ENCODE measurements at regions not wholly inside any gene's neighbourhood (a gene's known extent, or its start where the extent isn't known, plus 50 kb on each side); places are given as distances from the start of the nearest gene placed in this dataset.

DNA sequence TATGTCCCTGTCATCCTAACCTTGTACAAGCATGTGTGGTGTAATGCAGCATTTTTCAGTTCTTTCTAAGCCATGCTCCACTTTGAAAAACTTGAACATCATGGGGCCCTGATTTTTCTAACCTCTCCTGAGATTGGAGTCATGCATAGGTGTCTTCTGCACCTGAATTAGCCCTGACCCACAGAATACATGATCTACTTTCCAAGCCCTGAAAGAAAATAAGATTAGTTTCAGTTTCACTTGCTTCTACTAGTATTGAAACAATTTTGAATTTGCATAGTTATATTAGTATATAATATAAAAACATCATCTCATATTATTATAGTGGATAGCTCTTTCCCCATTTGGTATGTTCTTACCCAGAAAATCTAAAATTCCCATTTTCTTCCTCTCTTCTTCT is 178.2 kb downstream of the HS3ST1 start:
- H3K4me3 Mint-ChIP-seq, result no peak overlapping the region
- H3K27me3 Mint-ChIP-seq, result no peaks in the 10 kb centered on the region
- H3K27ac Mint-ChIP-seq, result no peak overlapping the region
- no peak for DNase-seq
- no peaks in the 10 kb centered on the region for H3K4me1 Mint-ChIP-seq
- H3K9me3 Mint-ChIP-seq, result peaks cover 8% of the 10 kb centered on the region
- intact Hi-C loops (cut with micrococcal nuclease), result no loop called here
- no peaks in the 10 kb centered on the region for H3K36me3 Mint-ChIP-seq (ENCODE audit: low read depth)

GRCh38 chr4:11232015-11232414 is 196.7 kb downstream of the HS3ST1 start:
- Mint-ChIP-seq H3K9me3 (peaks cover 4% of the 10 kb centered on the region), H3K4me3 (no peak overlapping the region), H3K27ac (no peak overlapping the region), H3K27me3 (no peaks in the 10 kb centered on the region), H3K36me3 (ENCODE audit: low read depth) (no peaks in the 10 kb centered on the region), H3K4me1 (no peaks in the 10 kb centered on the region)
- DNase-seq, result no peak
- intact Hi-C loops (cut with micrococcal nuclease), result no loop called here

- intact Hi-C loops (cut with micrococcal nuclease), result no loop called here
- Mint-ChIP-seq H3K9me3 (peaks cover 4% of the 10 kb centered on the region), H3K27ac (no peak overlapping the region), H3K27me3 (no peaks in the 10 kb centered on the region), H3K36me3 (ENCODE audit: low read depth) (no peaks in the 10 kb centered on the region), H3K4me1 (no peaks in the 10 kb centered on the region), H3K4me3 (no peak overlapping the region)
- no peak for DNase-seq
Measured at GRCh38 chr4:11230866-11231265, 197.8 kb downstream of the HS3ST1 start.

- Mint-ChIP-seq H3K9me3 (no peaks in the 10 kb centered on the region), H3K4me1 (no peaks in the 10 kb centered on the region), H3K4me3 (no peak overlapping the region), H3K36me3 (ENCODE audit: low read depth) (no peaks in the 10 kb centered on the region), H3K27me3 (no peaks in the 10 kb centered on the region), H3K27ac (no peak overlapping the region)
- DNase-seq, result peak; percentile 7
- intact Hi-C loops (cut with micrococcal nuclease), result no loop called here
Measured at GRCh38 chr4:11228530-11228929, 200.2 kb downstream of the HS3ST1 start.

DNA sequence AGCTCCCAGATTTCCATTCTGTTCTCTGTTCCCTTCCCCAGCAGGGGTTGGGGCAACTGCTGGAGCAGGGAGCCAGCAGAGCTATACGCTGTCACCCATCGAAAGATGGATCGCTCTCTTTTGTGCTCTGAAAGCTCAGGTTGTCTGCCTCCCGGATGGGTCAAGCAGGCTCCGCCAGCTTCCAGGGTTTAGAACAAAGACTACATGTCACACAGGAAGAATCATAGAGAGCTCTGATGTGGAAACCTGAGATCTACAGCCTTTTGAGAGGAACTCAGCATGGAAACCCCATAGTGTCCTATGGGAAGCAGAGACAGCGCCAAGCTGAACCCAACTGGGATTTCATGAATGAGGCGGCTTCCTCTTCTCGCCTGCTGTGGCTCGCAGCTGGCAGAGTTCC is 205.4 kb downstream of the HS3ST1 start:
- H3K4me3 Mint-ChIP-seq, result no peak overlapping the region
- no peaks in the 10 kb centered on the region for H3K9me3 Mint-ChIP-seq
- H3K4me1 Mint-ChIP-seq, result no peaks in the 10 kb centered on the region
- intact Hi-C loops (cut with micrococcal nuclease), result no loop called here
- no peaks in the 10 kb centered on the region for H3K36me3 Mint-ChIP-seq (ENCODE audit: low read depth)
- no peak for DNase-seq
- no peak overlapping the region for H3K27ac Mint-ChIP-seq
- H3K27me3 Mint-ChIP-seq, result no peaks in the 10 kb centered on the region

- Mint-ChIP-seq H3K4me3 (no peak overlapping the region), H3K36me3 (ENCODE audit: low read depth) (no peaks in the 10 kb centered on the region), H3K27ac (no peak overlapping the region), H3K9me3 (no peaks in the 10 kb centered on the region), H3K27me3 (no peaks in the 10 kb centered on the region), H3K4me1 (no peaks in the 10 kb centered on the region)
- DNase-seq, result peak; percentile 8
- intact Hi-C loops (cut with micrococcal nuclease), result no loop called here
Measured at GRCh38 chr4:11218692-11219091, 210.0 kb downstream of the HS3ST1 start.

DNA sequence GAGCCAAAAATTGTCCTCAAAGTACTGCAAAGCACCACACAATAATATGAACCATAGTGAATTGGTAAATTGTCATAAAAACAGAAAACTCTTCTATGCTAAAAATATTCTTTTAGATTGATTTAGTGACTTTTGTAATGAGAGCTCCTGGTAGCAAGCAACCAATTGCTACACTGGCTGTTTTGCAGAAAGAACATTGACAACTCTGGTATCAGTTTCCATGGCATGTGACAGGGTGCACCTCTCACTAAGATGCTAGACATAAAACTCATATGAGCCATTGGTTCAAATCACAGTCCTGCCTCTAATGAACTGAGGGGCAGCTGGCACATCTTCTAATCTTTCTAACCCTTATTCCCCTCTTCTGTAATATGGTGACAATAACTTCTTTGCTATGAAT is 212.2 kb downstream of the HS3ST1 start:
- Mint-ChIP-seq H3K36me3 (ENCODE audit: low read depth) (no peaks in the 10 kb centered on the region), H3K27me3 (no peaks in the 10 kb centered on the region), H3K27ac (no peak overlapping the region), H3K4me3 (no peak overlapping the region), H3K4me1 (no peaks in the 10 kb centered on the region), H3K9me3 (no peaks in the 10 kb centered on the region)
- intact Hi-C loops (cut with micrococcal nuclease), result no loop called here
- DNase-seq, result peak; percentile 20

GRCh38 chr4:11214281-11214680 is 214.4 kb downstream of the HS3ST1 start:
- no peak overlapping the region for H3K27ac Mint-ChIP-seq
- H3K4me3 Mint-ChIP-seq, result no peak overlapping the region
- H3K36me3 Mint-ChIP-seq (ENCODE audit: low read depth), result no peaks in the 10 kb centered on the region
- H3K4me1 Mint-ChIP-seq, result no peaks in the 10 kb centered on the region
- H3K27me3 Mint-ChIP-seq, result no peaks in the 10 kb centered on the region
- intact Hi-C loops (cut with micrococcal nuclease), result no loop called here
- peak; percentile 6 for DNase-seq
- no peaks in the 10 kb centered on the region for H3K9me3 Mint-ChIP-seq

DNA sequence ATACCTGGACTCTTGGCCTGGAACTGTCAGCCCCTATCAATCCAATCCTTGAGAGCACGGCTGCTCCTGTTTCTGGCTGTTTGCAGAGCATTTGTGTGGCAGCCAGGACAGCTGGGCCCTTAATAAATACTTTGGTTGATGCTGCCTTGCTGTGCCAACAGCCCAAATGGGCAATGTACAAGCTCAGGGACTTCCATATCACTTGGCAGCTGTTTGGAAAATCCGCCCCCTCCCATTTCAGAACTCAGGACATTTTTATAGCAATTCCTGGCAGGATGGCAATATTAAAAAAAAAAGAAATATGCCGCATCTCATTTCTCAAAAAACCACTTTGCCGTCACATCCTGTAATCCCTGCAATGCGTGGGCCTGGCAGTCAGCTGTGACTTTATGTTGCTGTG is 218.9 kb downstream of the HS3ST1 start:
- Mint-ChIP-seq H3K36me3 (ENCODE audit: low read depth) (no peaks in the 10 kb centered on the region), H3K4me3 (no peak overlapping the region), H3K9me3 (peaks cover 7% of the 10 kb centered on the region), H3K4me1 (no peaks in the 10 kb centered on the region), H3K27ac (no peak overlapping the region), H3K27me3 (no peaks in the 10 kb centered on the region)
- DNase-seq, result peak; percentile 8
- intact Hi-C loops (cut with micrococcal nuclease), result no loop called here

GRCh38 chr4:11201256-11201655 is 227.4 kb downstream of the HS3ST1 start:
- intact Hi-C loops (cut with micrococcal nuclease), result no loop called here
- peak; percentile 31 for DNase-seq
- H3K36me3 Mint-ChIP-seq (ENCODE audit: low read depth), result no peaks in the 10 kb centered on the region
- no peaks in the 10 kb centered on the region for H3K27me3 Mint-ChIP-seq
- no peaks in the 10 kb centered on the region for H3K4me1 Mint-ChIP-seq
- H3K9me3 Mint-ChIP-seq, result no peaks in the 10 kb centered on the region
- no peak overlapping the region for H3K4me3 Mint-ChIP-seq
- H3K27ac Mint-ChIP-seq, result no peak overlapping the region

DNA sequence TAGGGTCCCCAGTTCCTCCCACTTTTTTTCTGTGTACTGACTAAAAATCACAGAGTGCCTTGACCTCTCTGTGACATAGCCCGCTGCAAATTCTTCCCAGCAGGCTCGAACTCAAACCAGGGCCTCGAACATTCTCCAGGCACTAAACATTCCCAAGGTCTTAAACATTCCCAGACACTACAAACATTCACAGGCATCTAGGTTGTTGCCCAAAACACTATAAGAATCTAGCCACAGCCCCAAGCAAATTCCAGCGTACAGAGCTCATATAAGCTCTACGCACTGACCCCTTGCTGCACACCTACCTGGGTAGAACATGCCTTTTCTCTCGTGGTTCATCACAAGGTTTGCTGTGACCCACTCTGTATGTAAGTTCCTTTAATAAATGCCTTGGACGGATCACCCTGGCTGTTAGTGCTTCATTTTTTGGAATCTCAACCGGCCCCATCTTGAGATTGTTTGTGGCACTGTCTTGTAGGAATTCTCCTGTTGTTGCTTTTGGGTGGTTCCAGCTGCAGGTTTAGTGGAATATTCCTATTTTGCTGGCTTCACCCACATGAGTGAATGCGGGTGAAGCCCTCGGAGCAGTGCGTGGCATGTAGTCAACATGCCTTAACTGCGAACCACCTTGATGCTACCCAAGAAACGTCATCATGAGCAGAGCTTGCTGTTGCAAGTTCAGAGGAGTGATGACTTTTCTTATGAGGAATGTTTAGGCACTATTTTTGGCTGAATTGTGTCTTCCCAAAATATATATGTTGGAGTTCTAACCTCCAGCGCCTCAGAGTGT is 230.0 kb downstream of the HS3ST1 start:
- Mint-ChIP-seq H3K4me3 (no peak overlapping the region), H3K4me1 (no peaks in the 10 kb centered on the region), H3K27ac (no peak overlapping the region), H3K9me3 (no peaks in the 10 kb centered on the region), H3K27me3 (no peaks in the 10 kb centered on the region), H3K36me3 (ENCODE audit: low read depth) (no peaks in the 10 kb centered on the region)
- intact Hi-C loops (cut with micrococcal nuclease), result no loop called here
- DNase-seq, result peak; percentile 21

DNA sequence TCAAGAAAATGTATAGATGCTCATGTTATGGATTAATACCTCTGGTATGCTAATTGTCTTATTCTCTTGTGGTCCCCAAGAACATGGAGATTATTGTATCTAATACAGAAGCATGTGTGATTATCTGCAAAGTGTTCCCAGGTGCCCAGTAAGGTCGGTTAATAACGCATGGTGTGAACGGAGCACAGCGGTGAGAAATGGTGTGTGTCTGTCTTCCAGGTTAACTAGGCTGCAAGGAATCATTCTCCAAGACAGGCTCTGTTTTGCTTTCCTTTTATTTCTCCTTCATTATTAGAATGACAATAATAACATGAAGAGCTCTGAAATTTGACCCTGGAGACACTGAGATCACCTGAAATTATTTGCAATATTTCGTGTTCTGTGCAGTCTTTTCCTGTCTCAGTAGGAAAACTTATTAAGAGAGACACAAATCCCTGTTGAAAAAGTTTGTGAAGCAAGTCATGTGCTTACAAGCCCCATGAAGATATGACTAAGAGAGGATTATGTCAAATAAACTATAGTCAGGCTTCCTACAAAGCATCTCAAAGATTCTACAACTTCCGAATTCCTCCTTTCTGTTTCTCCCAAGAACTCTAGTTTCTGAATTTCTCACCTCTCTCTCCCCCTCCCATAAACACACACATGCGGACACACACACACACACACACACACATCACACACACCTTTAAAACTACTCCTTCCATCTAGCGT is 230.9 kb downstream of the HS3ST1 start:
- no peaks in the 10 kb centered on the region for H3K9me3 Mint-ChIP-seq
- H3K36me3 Mint-ChIP-seq (ENCODE audit: low read depth), result no peaks in the 10 kb centered on the region
- no peaks in the 10 kb centered on the region for H3K27me3 Mint-ChIP-seq
- DNase-seq, result peak; percentile 4
- H3K4me3 Mint-ChIP-seq, result no peak overlapping the region
- intact Hi-C loops (cut with micrococcal nuclease), result no loop called here
- no peak overlapping the region for H3K27ac Mint-ChIP-seq
- H3K4me1 Mint-ChIP-seq, result no peaks in the 10 kb centered on the region

DNA sequence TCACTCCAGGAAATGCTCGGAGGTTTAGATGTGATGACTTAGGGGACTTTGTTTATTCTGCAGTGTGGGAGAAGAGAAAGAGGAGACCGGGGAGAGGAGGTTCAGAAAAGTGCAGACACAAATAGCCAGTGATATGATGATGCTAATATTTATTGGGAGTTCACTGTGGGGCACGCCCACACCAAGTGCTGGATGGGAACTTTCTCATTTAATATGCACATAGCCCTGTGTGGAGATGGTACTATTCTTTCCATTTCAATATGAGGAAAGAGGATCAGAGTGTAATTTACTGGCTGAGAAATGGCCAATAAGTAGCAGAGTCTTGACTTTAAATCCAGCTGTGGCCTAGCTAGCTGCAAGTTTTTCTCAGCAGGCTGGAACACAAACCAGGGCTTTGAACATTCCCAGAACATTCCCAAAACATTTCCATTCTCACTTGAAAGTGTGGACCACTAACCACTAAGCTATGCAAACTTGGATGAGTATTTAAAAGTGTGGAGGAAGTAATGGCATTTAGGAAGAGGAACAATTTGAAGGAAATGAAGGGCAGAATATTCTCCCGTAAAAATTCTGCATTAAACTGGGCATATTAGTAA is 231.7 kb downstream of the HS3ST1 start:
- H3K27me3 Mint-ChIP-seq, result no peaks in the 10 kb centered on the region
- intact Hi-C loops (cut with micrococcal nuclease), result no loop called here
- H3K9me3 Mint-ChIP-seq, result no peaks in the 10 kb centered on the region
- no peak overlapping the region for H3K4me3 Mint-ChIP-seq
- H3K36me3 Mint-ChIP-seq (ENCODE audit: low read depth), result no peaks in the 10 kb centered on the region
- H3K4me1 Mint-ChIP-seq, result no peaks in the 10 kb centered on the region
- DNase-seq, result peak; percentile 7
- H3K27ac Mint-ChIP-seq, result no peak overlapping the region

GRCh38 chr4:11194431-11194830 is 234.3 kb downstream of the HS3ST1 start:
- peaks cover 5% of the 10 kb centered on the region for H3K4me1 Mint-ChIP-seq
- H3K27ac Mint-ChIP-seq, result no peak overlapping the region
- no peaks in the 10 kb centered on the region for H3K9me3 Mint-ChIP-seq
- intact Hi-C loops (cut with micrococcal nuclease), result no loop called here
- no peak overlapping the region for H3K4me3 Mint-ChIP-seq
- no peaks in the 10 kb centered on the region for H3K36me3 Mint-ChIP-seq (ENCODE audit: low read depth)
- peak; percentile 19 for DNase-seq
- peaks cover 2% of the 10 kb centered on the region for H3K27me3 Mint-ChIP-seq

Data from activated CD4-positive, alpha-beta T cell treated with anti-CD3 and anti-CD28 coated beads, Interleukin-2, amount 10 ng/mL, durations not matched to agents 24 days and 14 days (primary cell).